Psoas muscle (tissue), 7 donors: ENCODE measurements at regions not wholly inside any gene's neighbourhood (a gene's known extent, or its start where the extent isn't known, plus 50 kb on each side); places are given as distances from the start of the nearest gene placed in this dataset.
"Not testable (repeated sequence)": the region's sequence is repeated elsewhere in the genome, so short reads cannot be mapped to it uniquely, and the experiment has no call there.

ENCODE experiments used
- ATAC-seq, 4 donors: fragments of 200-7000 bp; cut with Tn5 transposase; one replicate each; pipeline ENCODE4 v1.9.1; 2020; ENCODE audit warnings: moderate library complexity in 3 of 4, mild to moderate bottlenecking in 2 of 4
- DNase-seq, 2 donors: peaks; one replicate each; pipeline ENCODE4 v3.0.0-alpha.2; 2020
- H3K27ac ChIP-seq: fragments of 200-600 bp; one replicate; pipeline ENCODE4 v1.8.0; 2022
- H3K27me3 ChIP-seq, 3 donors: fragments of 200-600 bp in 1 of 3; one replicate each; pipeline versions ENCODE4 v1.6.1 to v1.8.0; 2013 to 2022; ENCODE audit warnings: low read length in 2 of 3, mild to moderate bottlenecking in 2 of 3, moderate library complexity in 1 of 3; ENCODE audit not compliant: insufficient read depth in 3 of 3
- H3K36me3 ChIP-seq, 2 donors: fragments of 200-600 bp in 1 of 2; one replicate each; pipeline versions ENCODE4 v1.6.1 to v1.8.0; 2013 to 2022; ENCODE audit warnings: low read depth in 1 of 2, mild to moderate bottlenecking in 1 of 2, moderate library complexity in 1 of 2; ENCODE audit not compliant: insufficient read depth in 1 of 2
- H3K4me1 ChIP-seq: fragments of 200-600 bp; one replicate; pipeline ENCODE4 v1.8.0; 2022
- H3K4me3 ChIP-seq: fragments of 200-600 bp; one replicate; pipeline ENCODE4 v1.8.0; 2022; ENCODE audit warnings: mild to moderate bottlenecking
- H3K9me3 ChIP-seq: fragments of 200-600 bp; one replicate; pipeline ENCODE4 v1.8.0; 2022
- WGBS, 3 donors: extraction: QIAGEN DNeasy Blood & Tissue Kit; methylation state at CpG; one replicate each; pipeline versions ENCODE4 v1.1.6 to v1.1.7; 2013; 5-methylcytosine and 5-hydroxymethylcytosine counted together
- intact Hi-C, 2 donors: fragments of 100-400 bp; cut with DNase I; formaldehyde crosslinking; loops; one replicate each; pipeline versions ENCODE4 v1.11.0 to v1.14.2; 2022
- TF ChIP-seq, protein P1 (sequence below): fragments of 200-600 bp; IDR thresholded peaks from one replicate; pipeline ENCODE4 v1.8.0; 2022; ENCODE audit warnings: antibody characterized with exemption
- donor health status: healthy with polysubstance abuse.
- donor health status: DM: no; HTN: no; CAD: no; lungs with moderate emphysema.
- donor health status: Bipolar disorder and iron deficiency.
- donor health status: healthy.
- donor health status: DM: yes; HTN: yes; CAD: no.
- donor health status: DM: no; HTN: no; CAD: no.
- donor health status: DM: yes; HTN: yes; CAD: no.

- DNase-seq = no peak
- no peak overlapping the region for H3K4me3 ChIP-seq
- intact Hi-C loops = no loop called here
- no peaks in the 10 kb centered on the region for H3K27me3 ChIP-seq
- H3K27ac ChIP-seq = no peak overlapping the region
- H3K36me3 ChIP-seq = no peaks in the 10 kb centered on the region
- H3K9me3 ChIP-seq = no peaks in the 10 kb centered on the region
- 42 to 67% (median 53%) methylated on average over 2 of the region's 2 CpGs for WGBS, 3 donors
- TF ChIP-seq, protein P1, sequence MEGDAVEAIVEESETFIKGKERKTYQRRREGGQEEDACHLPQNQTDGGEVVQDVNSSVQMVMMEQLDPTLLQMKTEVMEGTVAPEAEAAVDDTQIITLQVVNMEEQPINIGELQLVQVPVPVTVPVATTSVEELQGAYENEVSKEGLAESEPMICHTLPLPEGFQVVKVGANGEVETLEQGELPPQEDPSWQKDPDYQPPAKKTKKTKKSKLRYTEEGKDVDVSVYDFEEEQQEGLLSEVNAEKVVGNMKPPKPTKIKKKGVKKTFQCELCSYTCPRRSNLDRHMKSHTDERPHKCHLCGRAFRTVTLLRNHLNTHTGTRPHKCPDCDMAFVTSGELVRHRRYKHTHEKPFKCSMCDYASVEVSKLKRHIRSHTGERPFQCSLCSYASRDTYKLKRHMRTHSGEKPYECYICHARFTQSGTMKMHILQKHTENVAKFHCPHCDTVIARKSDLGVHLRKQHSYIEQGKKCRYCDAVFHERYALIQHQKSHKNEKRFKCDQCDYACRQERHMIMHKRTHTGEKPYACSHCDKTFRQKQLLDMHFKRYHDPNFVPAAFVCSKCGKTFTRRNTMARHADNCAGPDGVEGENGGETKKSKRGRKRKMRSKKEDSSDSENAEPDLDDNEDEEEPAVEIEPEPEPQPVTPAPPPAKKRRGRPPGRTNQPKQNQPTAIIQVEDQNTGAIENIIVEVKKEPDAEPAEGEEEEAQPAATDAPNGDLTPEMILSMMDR = no peak
- H3K4me1 ChIP-seq = no peaks in the 10 kb centered on the region
- ATAC-seq = no peak
These were observed 84.5 kb upstream of the SAMSN1 start for GRCh38 chr21:14630556-14631069.

- WGBS, 3 donors = 65 to 73% (median 69%) methylated on average over 5 of the region's 5 CpGs
- no peak for ATAC-seq
- DNase-seq = no peak
- intact Hi-C loops = no loop called here
- H3K9me3 ChIP-seq = no peaks in the 10 kb centered on the region
- H3K36me3 ChIP-seq = no peaks in the 10 kb centered on the region
- H3K27ac ChIP-seq = no peak overlapping the region
- no peak overlapping the region for H3K4me3 ChIP-seq
- TF ChIP-seq, protein P1 = no peak
- H3K4me1 ChIP-seq = no peaks in the 10 kb centered on the region
- H3K27me3 ChIP-seq = no peaks in the 10 kb centered on the region
These were observed 83.3 kb upstream of the SAMSN1 start for GRCh38 chr21:14629461-14629860.

- H3K36me3 ChIP-seq, H3K4me3 ChIP-seq, DNase-seq, ATAC-seq, H3K4me1 ChIP-seq, H3K27ac ChIP-seq, H3K9me3 ChIP-seq, intact Hi-C loops, H3K27me3 ChIP-seq: not testable (repeated sequence)
- 71 to 79% (median 77%) methylated on average over 3 of the region's 3 CpGs for WGBS, 3 donors
These were observed 77.0 kb upstream of the SAMSN1 start for GRCh38 chr21:14623079-14623478.

DNA sequence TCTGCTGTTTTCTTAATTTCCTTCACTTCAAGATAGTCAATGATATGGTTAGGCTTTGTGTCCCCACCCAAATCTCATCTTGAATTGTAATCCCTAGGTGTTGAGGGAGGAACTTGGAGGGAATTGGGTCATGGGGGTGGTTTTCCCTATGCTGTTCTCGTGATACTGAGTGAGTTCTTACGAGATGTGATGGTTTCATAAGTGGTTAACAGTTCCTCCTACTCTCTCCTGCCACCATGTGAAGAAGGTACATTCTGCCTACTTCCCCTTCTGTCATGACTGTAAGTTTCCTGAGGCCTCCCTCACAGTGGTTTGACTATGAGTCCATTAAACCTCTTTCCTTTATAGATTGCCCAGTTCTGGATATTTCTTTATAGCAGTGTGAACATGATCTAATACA, 74.0 kb upstream of the SAMSN1 start:
- H3K4me1 ChIP-seq = no peaks in the 10 kb centered on the region
- 36 to 90% (median 49%) methylated on average over 2 of the region's 2 CpGs for WGBS, 3 donors
- TF ChIP-seq, protein P1 = no peak
- no peaks in the 10 kb centered on the region for H3K27me3 ChIP-seq
- H3K9me3 ChIP-seq = no peaks in the 10 kb centered on the region
- no peak overlapping the region for H3K4me3 ChIP-seq
- no peak overlapping the region for H3K27ac ChIP-seq
- DNase-seq (no peak), ATAC-seq (no peak)
- intact Hi-C loops = no loop called here
- H3K36me3 ChIP-seq = no peaks in the 10 kb centered on the region

DNA sequence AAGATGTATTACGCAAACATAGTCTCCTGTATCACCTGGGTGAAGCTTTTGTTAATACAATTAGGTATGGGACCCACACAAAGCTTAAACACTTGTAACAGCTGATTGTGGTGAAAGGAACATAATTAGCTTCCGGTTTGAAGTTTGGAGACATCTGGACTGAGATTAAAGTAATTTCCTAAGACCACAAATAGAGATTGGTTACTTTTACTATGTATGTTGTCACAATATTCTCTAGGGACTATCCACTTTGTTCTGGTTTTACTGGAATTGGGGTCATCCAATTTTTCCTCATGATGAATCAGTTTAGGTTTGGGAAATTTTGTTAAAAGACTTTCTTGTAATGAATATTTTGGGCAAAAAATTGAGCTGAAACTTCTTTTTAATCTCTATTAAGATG, 71.8 kb upstream of the SAMSN1 start:
- no peak overlapping the region for H3K4me3 ChIP-seq
- no peaks in the 10 kb centered on the region for H3K27me3 ChIP-seq
- 60 to 73% (median 60%) methylated on average over 2 of the region's 2 CpGs for WGBS, 3 donors
- no peak overlapping the region for H3K27ac ChIP-seq
- no peak for ATAC-seq
- intact Hi-C loops = no loop called here
- no peaks in the 10 kb centered on the region for H3K36me3 ChIP-seq
- H3K9me3 ChIP-seq = no peaks in the 10 kb centered on the region
- H3K4me1 ChIP-seq = no peaks in the 10 kb centered on the region
- TF ChIP-seq, protein P1 = no peak
- DNase-seq = no peak
